Fibroblast of pulmonary artery (primary cell): ENCODE measurements at regions not wholly inside any gene's neighbourhood (a gene's known extent, or its start where the extent isn't known, plus 50 kb on each side); places are given as distances from the start of the nearest gene placed in this dataset.
"Not testable (repeated sequence)": the region's sequence is repeated elsewhere in the genome, so short reads cannot be mapped to it uniquely, and the experiment has no call there.

Experiments
- DNase-seq: peaks from one replicate; pipeline ENCODE4 v3.0.0-alpha.2; 2010; ENCODE audit warnings: low read depth
- H3K4me3 ChIP-seq: replicated peaks from 2 replicates; pipeline ENCODE4 v1.5.1; 2011; ENCODE audit warnings: low read depth, mild to moderate bottlenecking, control low read depth, low read length, moderate library complexity
- CTCF ChIP-seq: IDR thresholded peaks from 2 replicates; pipeline ENCODE4 v1.5.1; 2011; ENCODE audit warnings: mild to moderate bottlenecking, control low read depth, low read length, inconsistent platforms; ENCODE audit errors: missing control alignments

GRCh38 chr15:58313304-58313703 lies 118.5 kb upstream of the LIPC start:
- H3K4me3 ChIP-seq: no peak overlapping the region
- no peak for TF ChIP-seq CTCF
- DNase-seq: no peak

GRCh38 chr15:58313810-58314592 lies 117.8 kb upstream of the LIPC start:
- no peak for TF ChIP-seq CTCF
- no peak overlapping the region for H3K4me3 ChIP-seq
- DNase-seq: no peak

DNA sequence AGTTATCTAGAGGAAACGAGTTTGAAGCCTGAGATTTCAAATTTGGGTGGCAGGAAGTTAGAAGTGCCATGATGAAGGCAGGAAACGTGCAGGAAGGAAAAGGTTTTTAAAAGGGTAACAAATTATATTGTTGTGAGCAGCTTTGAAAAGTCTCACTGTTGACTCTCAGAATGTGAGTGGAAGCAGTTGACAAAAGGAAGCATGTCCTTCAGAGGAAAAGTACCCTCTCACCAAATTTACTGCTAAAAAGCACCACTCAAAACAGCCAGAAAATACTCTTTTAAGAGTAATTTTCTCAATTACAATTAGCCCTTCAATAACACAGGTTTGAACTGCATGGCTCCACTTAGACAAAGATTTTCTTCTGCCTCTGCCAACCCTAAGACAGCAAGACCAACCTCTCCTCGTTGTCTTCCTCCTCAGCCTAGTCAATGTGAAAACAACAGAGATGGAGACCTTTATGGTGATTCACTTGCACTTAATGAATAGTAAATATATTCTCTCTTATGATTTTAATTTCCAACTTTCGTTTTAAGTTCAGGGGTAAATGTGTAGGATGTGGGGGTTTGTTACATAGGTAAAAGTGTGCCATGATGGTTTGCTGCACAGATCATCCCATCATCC lies 117.1 kb upstream of the LIPC start:
- TF ChIP-seq CTCF: no peak
- no peak overlapping the region for H3K4me3 ChIP-seq
- no peak for DNase-seq

- no peak for TF ChIP-seq CTCF
- H3K4me3 ChIP-seq: no peak overlapping the region
- no peak for DNase-seq
Measured at GRCh38 chr15:58318517-58318916, 113.3 kb upstream of the LIPC start.

- no peak for TF ChIP-seq CTCF
Measured at GRCh38 chr15:58321034-58321433, 110.8 kb upstream of the LIPC start.

DNA sequence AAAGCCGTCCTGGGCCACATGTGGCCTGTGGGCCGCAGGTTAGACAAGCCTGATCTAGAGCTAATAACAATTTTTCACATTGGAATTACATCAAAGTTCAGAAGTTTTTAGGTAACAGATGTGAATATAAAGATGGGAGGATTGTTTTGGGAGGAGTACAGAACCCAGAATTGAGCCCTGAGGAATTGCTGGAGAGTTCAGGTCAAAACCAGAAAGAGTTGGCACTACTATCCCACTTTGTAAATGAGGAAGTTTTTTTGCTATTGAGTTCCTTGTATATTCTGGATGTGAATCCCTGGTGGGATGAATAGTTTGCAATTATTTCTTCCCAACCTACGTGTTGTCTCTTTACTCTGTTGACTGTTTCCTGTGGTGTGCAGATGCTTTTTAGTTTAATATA lies 109.5 kb upstream of the LIPC start:
- no peak for TF ChIP-seq CTCF
- H3K4me3 ChIP-seq: no peak overlapping the region
- DNase-seq: no peak

More at GRCh38 chr15:58321034-58321433, 110.8 kb upstream of the LIPC start:
- no peak overlapping the region for H3K4me3 ChIP-seq
- DNase-seq: no peak

DNA sequence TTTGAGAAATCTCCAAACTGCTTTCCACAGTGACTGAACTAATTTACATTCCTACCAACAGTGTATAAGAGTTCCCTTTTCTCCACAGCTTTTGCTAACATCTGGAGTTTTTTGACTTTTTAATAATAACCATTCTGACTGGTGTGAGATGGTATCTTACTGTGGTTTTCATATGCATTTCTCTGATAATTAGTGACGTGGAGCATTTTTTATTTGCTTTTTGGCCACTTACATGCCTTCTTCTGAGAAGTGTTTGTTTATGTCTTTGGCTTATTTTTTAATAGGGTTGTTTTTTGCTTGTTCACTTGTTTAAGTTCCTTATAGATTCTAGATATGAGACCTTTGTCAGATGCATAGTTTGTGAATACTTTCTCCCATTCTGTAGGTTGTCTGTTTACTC lies 108.5 kb upstream of the LIPC start:
- DNase-seq, H3K4me3 ChIP-seq: not testable (repeated sequence)
